MCF 10A (cell line): ENCODE measurements at regions not wholly inside any gene's neighbourhood (a gene's known extent, or its start where the extent isn't known, plus 50 kb on each side); places are given as distances from the start of the nearest gene placed in this dataset.

ENCODE experiments used
- BruUV-seq: library from RNA; stranded (reverse); fragments of 400-500 nt; replicated peaks from 2 replicates; lab custom pipeline; 2021; lab: Mats Ljungman, UMichigan
- CTCF ChIA-PET: fragments of 300-600 bp; sonication (Branson Sonifier 250); formaldehyde crosslinking; extraction: SDS; loops from one replicate; lab custom pipeline; 2021; ENCODE audit warnings: antibody characterized with exemption, inconsistent platforms; lab: Yijun Ruan, JAX
- POLR2A ChIA-PET: fragments of 300-600, 350-650 bp; sonication (Branson Sonifier 250); formaldehyde crosslinking; extraction: SDS; loops from one replicate; lab custom pipeline; 2020; ENCODE audit warnings: antibody characterized with exemption, inconsistent platforms; lab: Yijun Ruan, JAX
- DNase-seq: peaks from one replicate; pipeline ENCODE4 v3.0.0-alpha.2; 2018; ENCODE audit not compliant: unreplicated experiment
- H3K27ac Mint-ChIP-seq: one replicate; pipeline ENCODE4 v1.8.0; 2022; ENCODE audit warnings: mild to moderate bottlenecking, low read depth, mixed read lengths; ENCODE audit not compliant: unreplicated experiment
- H3K27me3 Mint-ChIP-seq: one replicate; pipeline ENCODE4 v1.8.0; 2022; ENCODE audit warnings: mixed read lengths; ENCODE audit not compliant: insufficient read depth, unreplicated experiment
- H3K36me3 Mint-ChIP-seq: one replicate; pipeline ENCODE4 v1.8.0; 2022; ENCODE audit warnings: mild to moderate bottlenecking, moderate library complexity, mixed read lengths; ENCODE audit not compliant: insufficient read depth, unreplicated experiment
- H3K4me1 Mint-ChIP-seq: one replicate; pipeline ENCODE4 v1.8.0; 2022; ENCODE audit warnings: mixed read lengths; ENCODE audit not compliant: insufficient read depth, unreplicated experiment
- H3K4me3 Mint-ChIP-seq: one replicate; pipeline ENCODE4 v1.8.0; 2022; ENCODE audit warnings: mild to moderate bottlenecking, moderate library complexity, mixed read lengths; ENCODE audit not compliant: unreplicated experiment
- H3K9me3 Mint-ChIP-seq: one replicate; pipeline ENCODE4 v1.8.0; 2022; ENCODE audit warnings: mixed read lengths; ENCODE audit not compliant: unreplicated experiment
- CTCF ChIP-seq: fragments of 200-600 bp; IDR thresholded peaks from one replicate; pipeline ENCODE4 v1.8.0; 2022; ENCODE audit warnings: antibody characterized with exemption, mild to moderate bottlenecking; ENCODE audit not compliant: unreplicated experiment
- intact Hi-C: fragments of 100-400 bp; cut with micrococcal nuclease; formaldehyde crosslinking; loops from 2 replicates; pipeline ENCODE4 v1.14.1; 2022

GRCh38 chr9:82582693-82583092, 480.2 kb downstream of the RASEF start:
- no peak for DNase-seq
- no TSS peak for BruUV-seq
- Mint-ChIP-seq H3K9me3 (peaks cover 5% of the 10 kb centered on the region), H3K4me1 (no peaks in the 10 kb centered on the region), H3K27me3 (no peaks in the 10 kb centered on the region), H3K36me3 (no peaks in the 10 kb centered on the region), H3K27ac (no peak overlapping the region), H3K4me3 (no peak overlapping the region)
- ChIA-PET POLR2A (no interaction called here), CTCF (interaction anchor here (1.3 kb wide), 1 partner anchor 23 kb away, joined by 3 read pairs; no protein-coding TSS in a partner anchor)
- intact Hi-C loops, result no loop called here
- no peak for TF ChIP-seq CTCF

- H3K9me3 Mint-ChIP-seq, result no peaks in the 10 kb centered on the region
- no peaks in the 10 kb centered on the region for H3K4me1 Mint-ChIP-seq
- no peak overlapping the region for H3K4me3 Mint-ChIP-seq
- ChIA-PET CTCF (no interaction called here), POLR2A (no interaction called here)
- TF ChIP-seq CTCF, result no peak
- intact Hi-C loops, result no loop called here
- DNase-seq, result no peak
- H3K27ac Mint-ChIP-seq, result no peak overlapping the region
- H3K36me3 Mint-ChIP-seq, result no peaks in the 10 kb centered on the region
- no TSS peak for BruUV-seq
- no peaks in the 10 kb centered on the region for H3K27me3 Mint-ChIP-seq
Measured at GRCh38 chr9:82583524-82583923, 479.4 kb downstream of the RASEF start.

GRCh38 chr9:82584349-82584863, 478.5 kb downstream of the RASEF start:
- CTCF ChIA-PET, result interaction anchor here (0.7 kb wide), 1 partner anchor 11 kb away, joined by 3 read pairs; no protein-coding TSS in a partner anchor
- intact Hi-C loops, result no loop called here

GRCh38 chr9:82586918-82587356, 476.0 kb downstream of the RASEF start:
- no peaks in the 10 kb centered on the region for H3K36me3 Mint-ChIP-seq
- DNase-seq, result no peak
- no TSS peak for BruUV-seq
- H3K9me3 Mint-ChIP-seq, result no peaks in the 10 kb centered on the region
- H3K27ac Mint-ChIP-seq, result no peak overlapping the region
- H3K4me1 Mint-ChIP-seq, result no peaks in the 10 kb centered on the region
- intact Hi-C loops, result no loop called here
- CTCF ChIA-PET, result interaction anchor here (0.6 to 2.2 kb wide), 2 partner anchors 20 to 231 kb away, joined by 4 to 6 read pairs; no protein-coding TSS in a partner anchor
- H3K4me3 Mint-ChIP-seq, result no peak overlapping the region
- no peaks in the 10 kb centered on the region for H3K27me3 Mint-ChIP-seq
- no peak for TF ChIP-seq CTCF
- POLR2A ChIA-PET, result interaction anchor here (0.9 kb wide), 1 partner anchor 28 kb away, joined by 3 read pairs; no protein-coding TSS in a partner anchor

More at GRCh38 chr9:82584349-82584863, 478.5 kb downstream of the RASEF start:
- BruUV-seq, result no TSS peak
- H3K4me1 Mint-ChIP-seq, result no peaks in the 10 kb centered on the region
- no peak for DNase-seq
- POLR2A ChIA-PET, result interaction anchor here (0.6 kb wide), 1 partner anchor 909 kb away, joined by 3 read pairs; no protein-coding TSS in a partner anchor
- no peaks in the 10 kb centered on the region for H3K36me3 Mint-ChIP-seq
- H3K4me3 Mint-ChIP-seq, result no peak overlapping the region
- no peak for TF ChIP-seq CTCF
- no peaks in the 10 kb centered on the region for H3K27me3 Mint-ChIP-seq
- no peak overlapping the region for H3K27ac Mint-ChIP-seq
- no peaks in the 10 kb centered on the region for H3K9me3 Mint-ChIP-seq
